H9 (cell line): ENCODE measurements at regions not wholly inside any gene's neighbourhood (a gene's known extent, or its start where the extent isn't known, plus 50 kb on each side); places are given as distances from the start of the nearest gene placed in this dataset.

ENCODE experiments used
- DNase-seq: peaks from one replicate; pipeline ENCODE4 v3.0.0-alpha.2; 2017
- H2AFZ ChIP-seq: one replicate; pipeline ENCODE4 v1.6.1; 2013; ENCODE audit warnings: mild to moderate bottlenecking, low read length, control low read depth, moderate library complexity
- H2AK5ac ChIP-seq: 2 replicates; pipeline ENCODE4 v1.6.1; 2013; ENCODE audit warnings: low read length, control low read depth, mixed read lengths; ENCODE audit not compliant: insufficient read length
- H2BK120ac ChIP-seq: one replicate; pipeline ENCODE4 v1.6.1; 2013; ENCODE audit warnings: low read depth, mild to moderate bottlenecking, low read length, control low read depth, inconsistent platforms; ENCODE audit not compliant: poor library complexity, severe bottlenecking
- H2BK12ac ChIP-seq: 2 replicates; pipeline ENCODE4 v1.6.1; 2013; ENCODE audit warnings: low read length, control low read depth, mixed read lengths, low read depth; ENCODE audit not compliant: insufficient read length
- H2BK15ac ChIP-seq: 2 replicates; pipeline ENCODE4 v1.6.1; 2013; ENCODE audit warnings: low read depth, low read length, control low read depth
- H2BK20ac ChIP-seq: one replicate; pipeline ENCODE4 v1.6.1; 2013; ENCODE audit warnings: low read depth, mild to moderate bottlenecking, low read length, control low read depth, inconsistent platforms; ENCODE audit not compliant: poor library complexity, severe bottlenecking
- H2BK5ac ChIP-seq: 2 replicates; pipeline ENCODE4 v1.6.1; 2013; ENCODE audit warnings: low read length, control low read depth, mixed read lengths; ENCODE audit not compliant: insufficient read length
- H3K14ac ChIP-seq: 2 replicates; pipeline ENCODE4 v1.6.1; 2013; ENCODE audit warnings: low read length, control low read depth; ENCODE audit not compliant: insufficient read depth
- H3K18ac ChIP-seq: 2 replicates; pipeline ENCODE4 v1.6.1; 2013; ENCODE audit warnings: low read depth, mild to moderate bottlenecking, mixed read lengths, low read length, control low read depth; ENCODE audit not compliant: insufficient read length
- H3K23ac ChIP-seq: 2 replicates; pipeline ENCODE4 v1.6.1; 2013; ENCODE audit warnings: low read length, control low read depth, mixed read lengths, low read depth; ENCODE audit not compliant: insufficient read length
- H3K23me2 ChIP-seq: 2 replicates; pipeline ENCODE4 v1.6.1; 2013; ENCODE audit warnings: low read depth, mild to moderate bottlenecking, mixed read lengths, low read length, control low read depth; ENCODE audit not compliant: insufficient read length, poor library complexity, severe bottlenecking
- H3K27ac ChIP-seq: 2 replicates; pipeline ENCODE4 v1.5.1; 2013; ENCODE audit warnings: low read length, control low read depth, mixed read lengths, low read depth; ENCODE audit not compliant: insufficient read length
- H3K27me3 ChIP-seq: 2 replicates; pipeline ENCODE4 v1.6.1; 2013; ENCODE audit warnings: low read length, control low read depth, inconsistent platforms; ENCODE audit not compliant: insufficient read depth
- H3K4ac ChIP-seq: 2 replicates; pipeline ENCODE4 v1.6.1; 2013; ENCODE audit warnings: low read depth, mild to moderate bottlenecking, control low read depth, inconsistent platforms, low read length, moderate library complexity
- H3K4me1 ChIP-seq: 2 replicates; pipeline ENCODE4 v1.6.1; 2013; ENCODE audit warnings: low read length, control low read depth, inconsistent platforms; ENCODE audit not compliant: insufficient read depth
- H3K4me2 ChIP-seq: 2 replicates; pipeline ENCODE4 v1.6.1; 2013; ENCODE audit warnings: low read length, control low read depth, mixed read lengths; ENCODE audit not compliant: insufficient read length, insufficient read depth
- H3K56ac ChIP-seq: 2 replicates; pipeline ENCODE4 v1.6.1; 2013; ENCODE audit warnings: low read depth, mild to moderate bottlenecking, mixed read lengths, low read length, control low read depth; ENCODE audit not compliant: insufficient read length
- H3K79me1 ChIP-seq: 2 replicates; pipeline ENCODE4 v1.6.1; 2013; ENCODE audit warnings: low read depth, mild to moderate bottlenecking, moderate library complexity, low read length, control low read depth, inconsistent platforms; ENCODE audit not compliant: insufficient read depth, poor library complexity, severe bottlenecking
- H3K79me2 ChIP-seq: 2 replicates; pipeline ENCODE4 v1.6.1; 2013; ENCODE audit warnings: low read length, control low read depth, inconsistent platforms; ENCODE audit not compliant: insufficient read depth
- H3K9ac ChIP-seq: 2 replicates; pipeline ENCODE4 v1.6.1; 2013; ENCODE audit warnings: low read length, control low read depth, mixed read lengths; ENCODE audit not compliant: insufficient read length; ENCODE audit errors: extremely low read depth
- H3K9me3 ChIP-seq: one replicate; pipeline ENCODE4 v1.6.1; 2013; ENCODE audit warnings: low read depth, low read length, inconsistent platforms; ENCODE audit not compliant: control insufficient read depth
- H3T11ph ChIP-seq: one replicate; pipeline ENCODE4 v1.6.1; 2013; ENCODE audit warnings: mild to moderate bottlenecking, low read length, control low read depth, inconsistent platforms
- H4K20me1 ChIP-seq: one replicate; pipeline ENCODE4 v1.6.1; 2013; ENCODE audit not compliant: control insufficient read depth, insufficient read length, insufficient read depth
- H4K5ac ChIP-seq: 2 replicates; pipeline ENCODE4 v1.6.1; 2013; ENCODE audit warnings: low read depth, mild to moderate bottlenecking, mixed read lengths, low read length, control low read depth; ENCODE audit not compliant: insufficient read length
- H4K8ac ChIP-seq: replicated peaks from 2 replicates; pipeline ENCODE4 v1.6.1; 2013; ENCODE audit warnings: low read length, control low read depth, mixed read lengths, low read depth; ENCODE audit not compliant: insufficient read length
- H4K91ac ChIP-seq: 2 replicates; pipeline ENCODE4 v1.6.1; 2013; ENCODE audit warnings: low read depth, mild to moderate bottlenecking, moderate library complexity, mixed read lengths, low read length, control low read depth; ENCODE audit not compliant: insufficient read length
- H3K27ac Mint-ChIP-seq, 3 experiments: 2 replicates in 2 of 3; 3 replicates in 1 of 3; pipeline ENCODE4 v1.8.0; 2020 to 2021; ENCODE audit warnings: mixed read lengths in 3 of 3, mild to moderate bottlenecking in 1 of 3, moderate library complexity in 1 of 3
- H3K27me3 Mint-ChIP-seq: 2 replicates; pipeline ENCODE4 v1.8.0; 2021; ENCODE audit warnings: low read depth, mild to moderate bottlenecking, moderate library complexity, mixed read lengths
- H3K36me3 Mint-ChIP-seq, 3 experiments: 2 replicates in 2 of 3; 3 replicates in 1 of 3; pipeline ENCODE4 v1.8.0; 2020 to 2021; ENCODE audit warnings: low read depth in 3 of 3, mixed read lengths in 3 of 3; ENCODE audit not compliant: insufficient read depth in 1 of 3
- H3K4me1 Mint-ChIP-seq, 2 experiments: 2 replicates each; pipeline ENCODE4 v1.8.0; 2020; ENCODE audit warnings: mixed read lengths in 2 of 2
- H3K4me3 Mint-ChIP-seq, 2 experiments: 2 replicates in 1 of 2; 3 replicates in 1 of 2; pipeline ENCODE4 v1.8.0; 2020 to 2021; ENCODE audit warnings: mild to moderate bottlenecking in 2 of 2, mixed read lengths in 2 of 2, moderate library complexity in 1 of 2
- H3K9me3 Mint-ChIP-seq, 2 experiments: 2 replicates in 1 of 2; 3 replicates in 1 of 2; pipeline ENCODE4 v1.8.0; 2020; ENCODE audit warnings: mild to moderate bottlenecking in 2 of 2, mixed read lengths in 2 of 2, moderate library complexity in 1 of 2
- TF ChIP-seq, protein P1 (sequence below): fragments of 200-600 bp; sonication (generic); conservative IDR thresholded peaks from 3 replicates; pipeline ENCODE4 v1.8.0; 2021; ENCODE audit warnings: antibody characterized with exemption, mild to moderate bottlenecking

DNA sequence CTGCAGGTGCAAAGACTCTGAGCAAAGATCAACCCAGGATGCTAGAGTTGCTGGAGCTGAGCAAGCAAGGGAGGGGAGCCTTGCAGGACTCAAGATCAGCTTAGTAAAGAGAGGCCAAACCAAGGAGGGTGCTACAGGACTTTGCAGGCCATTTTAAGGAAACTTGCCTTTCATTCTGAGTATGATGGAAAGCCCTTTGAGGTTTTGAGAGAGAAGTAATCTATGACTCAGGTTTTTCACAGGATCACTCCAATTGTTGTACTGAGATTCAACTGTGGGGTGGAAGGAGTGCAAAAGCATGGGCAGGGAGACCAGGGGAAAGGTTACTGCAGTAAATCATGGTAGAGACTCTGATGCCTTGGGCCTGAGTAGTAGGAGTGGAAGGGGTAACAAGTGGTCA, 260.4 kb upstream of the GPR149 start:
- Histone ChIP-seq H2BK15ac (no peak overlapping the region), H3K4me1 (no peaks in the 10 kb centered on the region)

More for the DNA sequence above, 260.4 kb upstream of the GPR149 start:
- Histone ChIP-seq H2BK5ac (no peak overlapping the region), H2BK120ac (no peak overlapping the region), H4K8ac (no peak overlapping the region), H4K5ac (no peak overlapping the region), H3K4ac (no peak overlapping the region), H3K27ac (no peak overlapping the region), H3K4me2 (no peak overlapping the region), H3K23me2 (no peaks in the 10 kb centered on the region), H3K56ac (no peak overlapping the region), H3K9ac (no peak overlapping the region), H2BK20ac (no peak overlapping the region), H3K27me3 (no peaks in the 10 kb centered on the region), H3K9me3 (no peaks in the 10 kb centered on the region), H2BK12ac (no peak overlapping the region), H2AFZ (no peak overlapping the region), H3K79me1 (no peaks in the 10 kb centered on the region), H3K18ac (no peak overlapping the region), H3K23ac (no peak overlapping the region), H3K79me2 (no peaks in the 10 kb centered on the region), H4K91ac (no peak overlapping the region), H3K14ac (no peak overlapping the region), H2AK5ac (no peak overlapping the region), H3T11ph (no peak overlapping the region), H4K20me1 (no peaks in the 10 kb centered on the region)
- peaks cover 6% of the 10 kb centered on the region in 2 experiments; a peak in 3 of 4 replicates for H3K4me1 Mint-ChIP-seq
- H3K9me3 Mint-ChIP-seq = no peaks in the 10 kb centered on the region
- DNase-seq = no peak
- no peak overlapping the region; a peak in 1 of 7 replicates for H3K27ac Mint-ChIP-seq
- no peak overlapping the region for H3K4me3 Mint-ChIP-seq
- no peaks in the 10 kb centered on the region for H3K27me3 Mint-ChIP-seq
- TF ChIP-seq, protein P1, sequence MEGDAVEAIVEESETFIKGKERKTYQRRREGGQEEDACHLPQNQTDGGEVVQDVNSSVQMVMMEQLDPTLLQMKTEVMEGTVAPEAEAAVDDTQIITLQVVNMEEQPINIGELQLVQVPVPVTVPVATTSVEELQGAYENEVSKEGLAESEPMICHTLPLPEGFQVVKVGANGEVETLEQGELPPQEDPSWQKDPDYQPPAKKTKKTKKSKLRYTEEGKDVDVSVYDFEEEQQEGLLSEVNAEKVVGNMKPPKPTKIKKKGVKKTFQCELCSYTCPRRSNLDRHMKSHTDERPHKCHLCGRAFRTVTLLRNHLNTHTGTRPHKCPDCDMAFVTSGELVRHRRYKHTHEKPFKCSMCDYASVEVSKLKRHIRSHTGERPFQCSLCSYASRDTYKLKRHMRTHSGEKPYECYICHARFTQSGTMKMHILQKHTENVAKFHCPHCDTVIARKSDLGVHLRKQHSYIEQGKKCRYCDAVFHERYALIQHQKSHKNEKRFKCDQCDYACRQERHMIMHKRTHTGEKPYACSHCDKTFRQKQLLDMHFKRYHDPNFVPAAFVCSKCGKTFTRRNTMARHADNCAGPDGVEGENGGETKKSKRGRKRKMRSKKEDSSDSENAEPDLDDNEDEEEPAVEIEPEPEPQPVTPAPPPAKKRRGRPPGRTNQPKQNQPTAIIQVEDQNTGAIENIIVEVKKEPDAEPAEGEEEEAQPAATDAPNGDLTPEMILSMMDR = no peak
- no peaks in the 10 kb centered on the region for H3K36me3 Mint-ChIP-seq
